HG03064 (cell line): ENCODE measurements at regions not wholly inside any gene's neighbourhood (a gene's known extent, or its start where the extent isn't known, plus 50 kb on each side); places are given as distances from the start of the nearest gene placed in this dataset.

Experiments
- ATAC-seq: cut with Tn5 transposase; IDR thresholded peaks from one replicate; pipeline ENCODE4 v1.9.1; 2021; ENCODE audit warnings: low read depth; ENCODE audit not compliant: unreplicated experiment

DNA sequence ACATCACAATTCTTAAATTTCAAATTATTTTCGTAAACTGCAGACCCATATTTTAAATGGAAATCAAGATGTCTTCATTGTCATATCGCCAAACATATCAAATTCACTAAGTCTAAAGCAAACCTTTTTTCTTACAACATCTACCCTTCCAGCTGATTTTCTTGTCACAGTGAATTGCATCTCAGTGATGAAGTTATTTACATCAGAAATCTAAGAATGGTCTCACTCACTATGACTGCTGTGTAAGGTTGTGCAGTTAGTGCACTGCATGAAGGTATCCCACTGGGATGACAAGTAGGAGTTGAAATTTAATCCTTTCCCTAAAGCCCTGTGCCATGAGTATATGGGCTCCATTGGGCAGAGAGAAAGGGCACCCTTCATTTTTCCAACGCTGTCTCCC is 399.4 kb upstream of the ITGA1 start:
- no peak for ATAC-seq

DNA sequence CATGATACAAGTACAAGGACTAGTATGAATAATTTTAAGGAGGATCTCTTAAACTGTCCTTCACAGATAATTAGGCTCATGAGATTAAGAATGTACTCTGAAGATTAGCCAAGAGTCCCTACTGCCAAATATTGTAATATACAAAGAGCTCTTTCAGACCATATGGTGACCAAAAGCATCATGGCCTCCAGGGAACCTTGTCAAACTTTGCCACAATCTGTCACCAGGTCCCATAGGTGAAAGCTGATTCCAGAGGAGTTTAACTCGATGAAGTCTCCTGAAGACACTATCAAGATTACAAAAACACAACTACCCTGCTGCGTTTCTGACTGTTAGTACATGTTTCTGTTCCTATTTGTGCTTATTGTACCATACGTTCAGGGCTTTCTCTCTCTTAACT is 395.4 kb upstream of the ITGA1 start:
- ATAC-seq = no peak

DNA sequence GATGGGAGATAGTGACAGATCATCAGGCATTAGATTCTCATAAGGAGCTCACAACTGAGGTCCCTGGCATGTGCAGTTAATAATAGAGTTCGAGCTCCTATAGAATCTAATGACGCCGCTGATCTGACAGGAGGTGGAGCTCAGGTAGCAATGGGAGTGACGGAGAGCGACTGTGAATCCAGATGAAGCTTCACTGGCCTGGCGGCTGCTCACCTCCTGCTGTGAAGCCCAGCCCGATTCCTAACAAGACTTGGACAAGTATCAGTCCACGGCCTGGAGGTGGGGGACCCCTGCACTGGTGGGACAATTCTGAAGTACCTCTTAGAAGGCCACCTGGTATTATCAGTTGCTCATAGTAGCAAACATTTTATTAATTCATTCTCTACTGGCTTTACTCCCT is 377.9 kb upstream of the ITGA1 start:
- no peak for ATAC-seq

DNA sequence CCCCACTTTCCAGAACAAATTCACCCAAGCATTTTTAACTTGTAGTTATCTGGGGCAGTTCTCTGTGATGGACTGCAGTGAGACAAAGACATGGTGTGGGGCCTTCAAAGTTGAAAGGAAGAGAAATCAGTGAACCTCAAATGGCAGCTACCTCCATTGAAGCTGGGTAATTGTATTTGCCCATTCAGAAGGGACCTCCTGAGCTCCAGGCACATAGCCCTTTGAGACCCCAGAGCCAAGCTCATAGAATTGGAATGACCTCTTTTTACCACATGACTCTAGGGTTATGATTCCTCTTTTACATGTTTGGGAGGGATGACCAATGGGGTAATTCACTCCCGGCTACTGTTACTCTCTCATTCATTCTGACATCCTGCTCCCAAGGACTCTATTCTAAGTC is 368.4 kb upstream of the ITGA1 start:
- ATAC-seq = no peak

DNA sequence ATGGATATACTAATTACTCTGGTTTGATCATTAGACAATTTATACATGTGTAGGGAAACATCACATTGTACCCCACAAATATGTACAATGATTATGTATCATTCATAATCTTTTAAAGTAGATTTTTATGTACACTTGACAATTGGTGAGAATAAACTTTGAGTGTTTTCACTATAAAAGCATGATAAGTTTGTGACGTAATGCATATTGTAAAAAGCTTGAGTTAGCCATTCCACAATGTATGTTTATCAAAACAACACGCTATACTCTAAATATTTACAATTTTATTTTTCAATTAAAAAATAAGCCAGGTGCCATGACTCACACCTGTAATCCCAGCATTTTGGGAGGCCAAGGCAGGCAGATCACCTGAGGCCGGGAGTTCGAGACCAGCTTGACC is 360.1 kb upstream of the ITGA1 start:
- no peak for ATAC-seq

DNA sequence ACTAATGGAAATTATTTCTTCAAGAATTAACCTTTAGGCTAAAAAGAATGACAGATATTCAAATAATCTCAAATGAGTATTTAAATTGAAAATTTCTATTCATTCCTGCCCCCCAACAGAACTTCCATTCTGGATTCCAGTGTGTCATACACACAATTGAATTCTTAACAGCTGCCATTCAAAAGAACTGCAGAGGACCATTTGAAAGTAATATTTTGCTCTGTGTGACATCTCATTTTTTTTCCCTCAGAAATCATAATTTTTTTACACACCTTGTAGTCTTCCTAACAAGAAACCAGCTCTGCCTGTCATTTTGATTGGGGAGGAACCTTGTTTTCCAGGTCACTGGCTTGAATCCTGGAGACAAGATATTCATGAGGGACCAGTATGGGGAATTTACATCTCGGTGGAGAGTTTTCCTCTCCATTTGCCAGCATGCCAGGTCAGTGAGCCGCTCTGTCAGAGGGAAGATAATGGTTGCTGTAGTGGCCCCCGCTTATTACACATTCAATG is 358.7 kb upstream of the ITGA1 start:
- no peak for ATAC-seq

DNA sequence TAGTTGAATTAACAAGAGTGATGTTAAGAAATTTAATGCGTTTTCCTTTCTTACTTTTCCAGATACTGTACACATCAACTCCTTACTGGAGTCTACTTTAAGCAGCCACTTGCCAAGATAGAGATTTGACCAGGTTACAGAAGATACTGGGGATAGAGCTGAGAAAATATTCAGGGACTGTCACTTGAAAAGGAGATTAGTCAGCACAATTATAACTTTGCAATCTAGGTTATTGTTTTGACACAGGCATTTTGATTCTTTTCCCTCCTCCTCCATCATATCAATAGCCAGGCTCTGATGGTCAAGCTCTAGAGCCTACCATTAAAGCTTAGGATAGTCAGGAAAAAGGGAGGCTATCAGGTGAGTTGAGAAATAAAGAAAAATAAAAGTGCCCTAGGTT is 345.9 kb upstream of the ITGA1 start:
- no peak for ATAC-seq

DNA sequence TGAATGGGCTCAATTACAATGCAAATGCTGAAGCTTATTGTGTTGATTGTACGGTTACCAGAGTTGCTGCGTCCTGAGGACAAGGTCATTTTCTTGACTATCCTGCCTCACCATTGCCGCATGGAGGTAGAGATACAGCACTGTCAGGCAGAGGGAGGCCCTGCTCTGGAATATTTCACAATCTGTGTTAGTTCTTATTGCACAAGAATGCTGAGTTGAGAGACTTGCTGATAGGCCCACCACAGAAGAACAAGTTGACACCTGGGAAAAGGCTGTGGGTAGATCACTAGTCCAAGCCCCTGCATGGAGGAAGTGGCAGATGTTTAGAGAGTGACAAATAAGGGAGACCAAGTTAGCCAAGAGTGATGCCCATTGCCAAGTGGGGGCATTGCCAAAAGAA is 344.5 kb upstream of the ITGA1 start:
- no peak for ATAC-seq

DNA sequence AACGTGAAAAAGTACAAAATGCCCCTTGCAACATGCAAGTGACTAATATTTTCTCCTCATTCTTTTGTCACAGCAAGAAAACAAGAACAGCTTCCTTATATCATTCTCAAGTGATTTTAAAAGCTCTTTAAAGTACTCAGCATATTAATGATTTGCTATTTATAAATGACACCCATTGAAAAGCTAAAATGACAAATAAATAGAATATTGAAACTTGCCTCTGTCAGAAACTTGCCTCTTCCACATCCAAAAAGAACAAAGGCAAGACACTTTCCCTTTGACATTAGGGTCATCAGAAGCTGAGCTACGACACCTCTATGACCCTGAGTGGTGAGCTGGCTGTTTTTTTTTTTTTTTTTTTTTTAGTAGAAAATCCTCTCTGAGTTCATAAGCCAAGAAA is 339.6 kb upstream of the ITGA1 start:
- ATAC-seq = no peak

DNA sequence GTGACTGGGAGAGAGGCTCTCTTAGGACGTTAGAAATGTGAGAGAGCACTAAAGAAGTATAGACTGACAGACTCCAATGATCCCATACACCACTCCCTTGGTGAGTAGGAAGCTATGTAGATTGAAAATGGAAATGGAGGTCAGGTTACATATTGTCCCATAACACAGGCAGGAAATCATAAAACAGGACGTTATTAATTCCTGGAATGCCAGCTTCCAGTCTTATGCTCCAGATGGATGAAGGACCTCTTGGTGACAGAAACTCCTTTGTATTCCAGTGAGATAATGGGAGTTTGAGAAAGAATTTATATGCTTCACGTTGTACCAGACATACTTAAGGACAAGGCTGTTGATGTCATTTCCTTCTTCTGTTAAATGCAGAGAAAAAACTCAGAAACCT is 338.2 kb upstream of the ITGA1 start:
- ATAC-seq = no peak

DNA sequence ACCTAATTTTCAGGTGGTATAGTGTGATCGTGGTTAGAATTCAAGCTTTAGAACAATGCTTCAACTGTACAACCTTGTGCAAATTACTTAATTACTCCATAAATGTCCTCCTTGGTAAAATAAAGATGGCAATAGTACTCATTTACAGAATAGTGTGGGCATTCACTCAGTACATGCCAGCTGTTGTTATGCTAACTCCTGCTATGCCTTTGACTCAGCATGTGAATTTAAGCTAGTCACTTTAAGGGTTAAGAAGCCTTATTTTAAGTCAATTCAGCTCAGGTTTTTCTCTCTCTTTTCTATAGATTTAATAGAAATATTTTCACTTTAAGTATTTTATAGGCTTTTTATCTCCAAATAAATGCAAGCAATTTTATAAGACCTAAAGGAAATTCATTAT is 335.6 kb upstream of the ITGA1 start:
- no peak for ATAC-seq

DNA sequence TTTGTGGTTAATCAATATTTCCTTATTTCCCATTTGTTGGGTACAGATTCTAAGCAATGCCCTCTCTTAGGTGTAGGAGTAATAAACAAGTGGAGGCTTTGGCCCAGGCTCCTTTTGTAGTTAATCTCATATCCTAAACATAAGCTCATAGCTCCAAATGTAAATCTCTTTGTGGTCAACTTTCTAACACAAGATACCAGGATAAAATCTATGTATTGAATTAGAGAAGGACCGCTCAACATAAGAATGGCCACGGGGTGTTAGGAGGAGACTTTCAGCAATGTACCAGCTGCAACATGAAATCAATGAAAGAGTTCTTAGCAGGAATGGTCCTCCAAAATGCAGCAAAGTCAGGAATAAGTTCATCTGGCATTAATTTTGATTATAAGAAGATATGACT is 334.5 kb upstream of the ITGA1 start:
- no peak for ATAC-seq

DNA sequence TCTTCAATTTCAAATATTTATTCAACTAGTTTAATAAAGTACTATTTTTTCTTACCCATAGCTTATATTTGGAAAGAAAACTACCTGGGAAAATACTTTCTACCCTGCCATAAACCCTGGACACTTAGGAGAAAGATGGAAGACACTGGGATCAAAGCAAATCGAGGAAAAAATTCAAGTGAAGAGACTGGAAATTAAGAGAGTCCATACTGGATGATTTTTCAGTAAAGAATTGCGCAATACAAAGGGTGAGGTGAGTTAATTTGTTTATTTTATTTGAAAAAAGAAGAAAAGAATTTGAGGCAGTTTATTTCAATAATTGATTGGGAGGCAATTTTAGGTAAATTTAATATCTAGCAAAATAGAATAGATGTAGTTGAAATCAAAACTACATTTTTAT is 331.8 kb upstream of the ITGA1 start:
- no peak for ATAC-seq

DNA sequence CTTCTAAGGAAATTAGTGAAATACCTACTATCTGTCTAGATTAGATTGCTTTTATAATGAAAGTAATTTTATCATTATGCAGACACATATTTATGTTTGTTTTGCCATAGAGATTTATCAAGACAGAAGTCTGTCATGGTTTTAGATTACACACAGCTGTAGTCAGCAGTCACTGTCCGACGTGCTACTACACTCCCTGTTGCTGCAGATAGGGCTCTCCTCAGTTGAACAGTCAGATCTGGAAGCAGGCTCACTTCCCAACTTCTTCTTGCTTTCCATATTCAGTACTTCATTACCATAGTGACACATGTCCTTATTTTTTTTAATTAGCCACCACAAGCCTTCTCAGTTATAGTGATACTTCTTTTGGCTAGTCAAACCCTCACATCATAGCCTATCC is 329.9 kb upstream of the ITGA1 start:
- ATAC-seq = no peak

DNA sequence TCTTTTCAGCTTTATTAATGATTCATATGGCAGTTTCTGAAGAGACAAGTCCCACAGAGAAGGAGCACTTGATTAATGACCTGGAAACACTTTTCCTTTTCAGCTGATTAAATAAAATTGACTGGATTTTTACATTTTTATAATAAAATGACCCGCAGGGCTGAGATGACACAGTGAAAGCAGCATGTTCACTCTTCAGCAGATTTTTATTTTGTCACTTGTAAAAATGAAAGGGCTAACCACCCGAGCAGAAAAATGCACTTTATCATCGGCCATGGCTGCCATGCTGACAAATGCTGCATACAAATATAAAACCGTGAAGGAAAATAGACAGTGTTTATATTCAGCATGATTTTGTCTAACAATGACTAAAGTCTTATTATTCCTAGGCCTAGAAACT is 321.6 kb upstream of the ITGA1 start:
- no peak for ATAC-seq

DNA sequence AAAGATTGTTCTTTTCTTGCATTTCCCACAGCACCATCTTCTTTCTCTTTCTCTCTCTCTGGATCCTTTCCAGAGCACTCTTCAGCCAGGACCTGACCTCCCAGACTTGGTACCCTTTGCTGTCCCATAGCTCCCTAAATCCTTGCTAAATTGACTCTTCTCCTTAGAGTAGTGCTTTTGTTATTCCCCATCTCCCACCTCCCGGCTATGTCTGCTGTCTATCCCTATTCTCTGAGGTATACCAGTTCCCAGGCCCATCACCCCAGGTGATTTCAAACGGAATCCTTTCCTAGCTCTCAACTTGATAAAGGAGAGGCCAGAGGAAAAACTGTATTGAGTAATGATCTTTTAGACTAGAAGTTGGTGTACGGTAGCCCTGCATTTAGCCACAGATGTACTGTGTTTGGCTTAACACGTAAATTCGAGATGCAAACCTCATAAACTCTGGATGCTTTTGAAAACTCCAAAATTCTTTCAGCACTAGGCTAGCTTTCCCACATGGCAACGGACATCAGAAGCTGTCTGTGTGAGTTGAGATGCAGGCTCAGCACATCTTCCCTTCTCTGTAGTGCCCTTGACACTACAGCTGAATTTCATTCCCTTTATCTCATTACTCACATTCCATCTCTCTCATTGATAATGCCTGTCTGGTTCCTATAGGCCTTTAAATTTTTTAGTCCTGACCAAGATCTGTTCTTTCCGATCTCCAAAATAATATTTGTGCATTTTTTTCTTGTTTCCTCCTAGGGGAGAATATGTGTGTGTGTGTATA is 320.8 kb upstream of the ITGA1 start:
- no peak for ATAC-seq

DNA sequence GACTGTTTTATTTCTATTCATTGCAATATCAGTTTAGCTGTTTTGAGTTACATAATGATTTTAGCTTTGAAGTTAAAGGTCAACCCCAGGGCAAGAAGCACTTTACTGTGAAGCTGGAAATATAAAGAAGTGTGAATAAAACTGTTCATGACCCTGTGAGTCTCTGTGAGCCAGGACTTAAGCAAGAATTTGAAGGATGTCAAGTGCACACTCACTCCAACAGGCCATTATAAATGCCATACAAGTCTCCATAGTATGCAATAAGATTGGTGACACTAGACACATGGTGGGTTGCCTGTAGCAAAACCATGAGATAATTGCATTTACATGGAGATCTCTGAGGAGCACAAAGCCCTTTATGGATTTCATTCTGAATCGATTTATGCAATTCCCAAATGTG is 318.7 kb upstream of the ITGA1 start:
- no peak for ATAC-seq

DNA sequence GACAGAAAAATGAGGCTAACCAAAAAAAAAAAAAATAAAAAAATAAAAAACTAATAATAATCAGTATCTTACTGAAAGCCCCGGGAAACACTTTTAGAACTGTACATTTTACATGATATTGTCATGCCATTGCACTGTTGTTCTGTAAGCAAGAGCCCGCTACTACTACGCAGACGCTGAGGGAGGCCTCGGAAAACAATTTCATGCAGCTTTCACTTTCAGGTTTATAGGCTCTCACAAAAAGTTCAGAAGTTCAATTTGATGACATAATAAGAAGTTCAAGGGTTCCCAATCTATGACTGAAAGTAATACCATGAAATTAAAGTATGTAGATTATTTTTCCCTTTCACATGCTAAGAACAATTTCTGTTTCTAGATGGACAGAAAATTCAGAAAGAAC is 318.3 kb upstream of the ITGA1 start:
- no peak for ATAC-seq

DNA sequence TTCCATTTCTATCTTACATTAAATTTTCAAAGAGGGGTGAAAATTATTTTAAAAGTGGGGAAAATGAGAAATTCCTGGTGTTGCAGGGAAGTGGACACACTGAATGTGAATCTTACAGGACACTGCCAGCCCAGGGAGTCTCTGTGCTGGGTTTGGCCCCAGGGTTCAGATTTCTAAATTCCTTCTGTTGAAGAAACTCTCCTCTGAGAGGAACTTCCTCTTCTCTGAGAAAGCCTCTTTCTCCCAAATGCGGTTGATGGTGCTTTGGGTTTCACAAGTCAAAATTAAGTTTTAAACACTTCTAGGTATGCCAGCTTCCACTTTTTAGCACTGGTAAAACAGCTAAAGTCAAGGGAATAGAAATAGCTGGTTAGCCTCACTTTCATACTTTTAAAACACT is 317.9 kb upstream of the ITGA1 start:
- no peak for ATAC-seq

DNA sequence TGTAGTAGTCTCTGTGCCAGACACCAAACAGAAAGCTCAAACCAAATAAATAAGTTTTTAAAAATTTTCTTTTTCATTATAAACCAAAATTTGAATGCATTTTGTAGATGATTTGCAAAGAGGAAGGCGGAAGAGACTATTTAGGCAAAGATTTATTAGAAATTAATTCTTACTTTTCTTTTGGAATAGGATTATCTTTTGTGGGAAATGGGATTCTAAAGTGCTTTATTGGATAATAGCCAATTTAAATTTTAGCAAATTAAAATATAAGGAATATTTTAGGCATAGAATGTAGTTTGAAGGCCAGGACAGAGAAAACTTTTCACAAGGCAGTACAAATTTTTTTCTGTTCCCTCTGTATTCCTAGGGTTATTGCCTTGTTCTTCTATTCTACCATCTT is 311.4 kb upstream of the ITGA1 start:
- ATAC-seq = no peak

DNA sequence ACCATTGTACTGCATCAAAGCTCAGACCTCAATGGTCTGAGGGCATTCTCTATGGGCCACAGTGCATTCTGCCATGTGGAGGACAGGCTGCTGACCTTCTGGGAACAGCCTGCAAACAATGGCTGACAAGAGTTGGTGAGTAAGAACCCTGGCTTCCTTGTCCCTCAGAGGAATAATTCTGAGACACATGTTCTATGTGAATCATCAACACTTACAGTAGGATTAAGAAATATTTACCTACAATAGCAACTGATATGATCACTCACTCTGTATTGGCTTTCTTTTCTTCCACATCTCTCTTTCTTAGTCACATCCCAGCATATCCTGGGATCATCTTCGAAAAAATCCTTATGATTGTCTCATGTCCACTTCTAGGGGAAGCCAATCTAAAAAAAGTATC is 306.5 kb upstream of the ITGA1 start:
- no peak for ATAC-seq

DNA sequence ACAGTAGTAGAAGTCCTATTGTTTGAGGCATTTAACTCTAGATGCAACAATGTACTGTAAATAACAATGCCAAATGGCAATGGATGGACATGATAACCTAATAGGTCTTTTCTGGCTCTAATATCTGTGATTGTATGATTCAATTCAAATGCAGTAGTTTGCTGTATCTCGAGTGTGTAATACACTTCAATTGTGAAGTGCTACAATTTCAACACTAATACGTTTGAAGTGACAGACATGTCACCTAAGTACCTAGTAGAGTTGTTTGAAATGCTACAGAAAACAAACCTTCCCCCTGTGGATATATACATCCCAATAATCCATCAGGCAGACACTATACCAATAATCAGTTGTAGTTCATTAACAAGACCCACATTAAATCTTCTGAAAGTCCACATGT is 305.9 kb upstream of the ITGA1 start:
- no peak for ATAC-seq
